GM12878 (cell line): ENCODE measurements at regions not wholly inside any gene's neighbourhood (a gene's known extent, or its start where the extent isn't known, plus 50 kb on each side); places are given as distances from the start of the nearest gene placed in this dataset.

ENCODE experiments used
- ATAC-seq: fragments of 200-7000 bp; cut with Tn5 transposase; 3 replicates; pipeline ENCODE4 v1.9.1; 2020; ENCODE audit warnings: mild to moderate bottlenecking, moderate library complexity
- BruUV-seq: library from RNA; stranded (reverse); fragments of 400-500 nt; replicated peaks from 2 replicates; lab custom pipeline; 2021; lab: Mats Ljungman, UMichigan
- CTCF ChIA-PET: fragments of 300-600 bp; sonication (Branson Sonifier 250); formaldehyde crosslinking; extraction: SDS; loops from one replicate; lab custom pipeline; 2021; ENCODE audit warnings: inconsistent platforms; lab: Yijun Ruan, JAX
- POLR2A ChIA-PET: fragments of 350-600 bp; formaldehyde crosslinking; extraction: SDS; loops from one replicate; lab custom pipeline; 2021; ENCODE audit warnings: inconsistent platforms; lab: Charles Lee
- RAD21 ChIA-PET: fragments of 300-600 bp; sonication (Branson Sonifier 250); formaldehyde crosslinking; loops from one replicate; lab custom pipeline; 2023; ENCODE audit warnings: antibody characterized with exemption; ENCODE audit not compliant: unreplicated experiment; lab: Charles Lee
- SMC1A ChIA-PET: fragments of 300-600 bp; sonication (Branson Sonifier 250); formaldehyde crosslinking; loops from one replicate; lab custom pipeline; 2023; ENCODE audit not compliant: unreplicated experiment, uncharacterized antibody; lab: Charles Lee
- DNase-seq: peaks from one replicate; pipeline ENCODE4 v3.0.0-alpha.2; 2011; ENCODE audit warnings: low read depth, low spot score
- FAIRE-seq: peaks from 3 replicates; lab custom pipeline; 2011; peaks lifted over from hg19 to GRCh38; lab: Jason Lieb, UNC
- H2AFZ ChIP-seq: 2 replicates; pipeline ENCODE4 v1.6.0; 2011; ENCODE audit warnings: low read depth, low read length, control low read depth; ENCODE audit not compliant: control insufficient read depth
- H3K27ac ChIP-seq: 2 replicates; pipeline ENCODE4 v1.5.1; 2011; ENCODE audit warnings: control low read depth; ENCODE audit not compliant: control insufficient read depth, insufficient read depth
- H3K27me3 ChIP-seq, 2 experiments: replicated peaks in 1 of 2; 2 replicates each; pipeline versions ENCODE4 v1.6.0 to v1.6.1; 2011; ENCODE audit warnings: low read length in 1 of 2; ENCODE audit not compliant: control insufficient read depth in 2 of 2, insufficient read depth in 2 of 2
- H3K36me3 ChIP-seq, 2 experiments: 2 replicates each; pipeline ENCODE4 v1.5.1; 2011; ENCODE audit warnings: low read length in 1 of 2; ENCODE audit not compliant: control insufficient read depth in 2 of 2, insufficient read depth in 2 of 2
- H3K4me1 ChIP-seq: 2 replicates; pipeline ENCODE4 v1.6.1; 2011; ENCODE audit warnings: mild to moderate bottlenecking, low read length, moderate library complexity, mixed read lengths; ENCODE audit not compliant: control insufficient read depth, insufficient read depth
- H3K4me2 ChIP-seq: 2 replicates; pipeline ENCODE4 v1.6.0; 2011; ENCODE audit warnings: control low read depth; ENCODE audit not compliant: control insufficient read depth, insufficient read depth
- H3K4me3 ChIP-seq: fragments of 200-600 bp; sonication (generic); 2 replicates; pipeline ENCODE4 v1.5.1; 2016
- H3K79me2 ChIP-seq: 2 replicates; pipeline ENCODE4 v1.6.0; 2011; ENCODE audit warnings: low read length; ENCODE audit not compliant: control insufficient read depth, insufficient read depth
- H3K9ac ChIP-seq: 2 replicates; pipeline ENCODE4 v1.8.0; 2011; ENCODE audit warnings: low read length, control low read depth, mixed read lengths; ENCODE audit not compliant: control insufficient read depth, insufficient read depth
- H3K9me3 ChIP-seq: replicated peaks from 3 replicates; pipeline ENCODE4 v1.5.1; 2011; ENCODE audit warnings: mild to moderate bottlenecking, low read length; ENCODE audit not compliant: control insufficient read depth, insufficient read depth
- H4K20me1 ChIP-seq: 2 replicates; pipeline ENCODE4 v1.6.0; 2011; ENCODE audit not compliant: control insufficient read depth, insufficient read depth
- CHD4 ChIP-seq: fragments of 200-600 bp; sonication (generic); IDR thresholded peaks from 2 replicates; pipeline ENCODE4 v1.6.1; 2016; ENCODE audit warnings: mild to moderate bottlenecking
- EGR1 ChIP-seq, 2 experiments: IDR thresholded peaks; 1 replicate in 1 of 2; 2 replicates in 1 of 2; pipeline ENCODE4 v1.6.1; 2011 to 2012; ENCODE audit warnings: low read depth in 2 of 2, low read length in 2 of 2, borderline replicate concordance in 1 of 2, mild to moderate bottlenecking in 1 of 2, moderate library complexity in 1 of 2
- EZH2 ChIP-seq: IDR thresholded peaks from 2 replicates; pipeline ENCODE4 v1.6.1; 2012; ENCODE audit warnings: low read depth, mild to moderate bottlenecking, control low read depth, inconsistent platforms, low read length, borderline replicate concordance; ENCODE audit not compliant: control insufficient read depth
- MEF2B ChIP-seq: fragments of 450-650 bp; IDR thresholded peaks from 2 replicates; pipeline ENCODE4 v1.6.1; 2018; ENCODE audit warnings: mild to moderate bottlenecking, moderate library complexity; ENCODE audit not compliant: partially characterized antibody, poor library complexity, severe bottlenecking
- MYB ChIP-seq: fragments of 150-350 bp; IDR thresholded peaks from 2 replicates; pipeline ENCODE4 v1.6.1; 2014; ENCODE audit warnings: mild to moderate bottlenecking, low read depth, low read length, borderline replicate concordance
- NR2F1 ChIP-seq: fragments of 450-650 bp; conservative IDR thresholded peaks from 2 replicates; pipeline ENCODE4 v1.6.1; 2017; ENCODE audit warnings: mild to moderate bottlenecking
- PAX8 ChIP-seq: fragments of 450-650 bp; IDR thresholded peaks from 2 replicates; pipeline ENCODE4 v1.6.1; 2017; ENCODE audit warnings: mild to moderate bottlenecking, moderate library complexity
- POU2F2 ChIP-seq: IDR thresholded peaks from 3 replicates; pipeline ENCODE4 v1.6.1; 2011; ENCODE audit warnings: low read depth, mild to moderate bottlenecking, low read length, borderline replicate concordance
- SIX5 ChIP-seq: IDR thresholded peaks from 2 replicates; pipeline ENCODE4 v1.6.1; 2011; ENCODE audit warnings: mild to moderate bottlenecking, low read depth, low read length, moderate library complexity; ENCODE audit not compliant: severe bottlenecking
- SMARCA5 ChIP-seq: fragments of 450-650 bp; IDR thresholded peaks from 2 replicates; pipeline ENCODE4 v1.6.1; 2017; ENCODE audit warnings: mild to moderate bottlenecking
- SREBF1 ChIP-seq: IDR thresholded peaks from 2 replicates; pipeline ENCODE4 v1.6.1; 2012; ENCODE audit warnings: mild to moderate bottlenecking, low read length
- STAT1 ChIP-seq: fragments of 450-650 bp; conservative IDR thresholded peaks from 2 replicates; pipeline ENCODE4 v1.6.1; 2014; ENCODE audit warnings: antibody characterized with exemption, mild to moderate bottlenecking
- SUPT20H ChIP-seq: IDR thresholded peaks from 2 replicates; pipeline ENCODE4 v1.6.1; 2011; ENCODE audit warnings: low read depth, mild to moderate bottlenecking, low read length, moderate library complexity, borderline replicate concordance; ENCODE audit not compliant: control insufficient read depth
- TCF12 ChIP-seq: IDR thresholded peaks from 2 replicates; pipeline ENCODE4 v1.6.1; 2011; ENCODE audit warnings: low read depth, mild to moderate bottlenecking, low read length
- ZBED1 ChIP-seq: IDR thresholded peaks from 2 replicates; pipeline ENCODE4 v1.6.1; 2016; ENCODE audit warnings: borderline replicate concordance
- ZNF384 ChIP-seq: IDR thresholded peaks from 2 replicates; pipeline ENCODE4 v1.6.1; 2012; ENCODE audit warnings: low read depth, mild to moderate bottlenecking, low read length, improper control_type of control experiment, borderline replicate concordance
- WGBS: methylation state at CpG from one replicate; pipeline ENCODE4 v1.1.6; 2016; ENCODE audit warnings: low lambda C conversion rate; ENCODE audit not compliant: insufficient replicate concordance, insufficient coverage; ENCODE audit errors: missing lambda C conversion rate; 5-methylcytosine and 5-hydroxymethylcytosine counted together
- in situ Hi-C: fragments of 300-500 bp; cut with MboI; formaldehyde crosslinking; loops from 9 replicates; pipeline ENCODE4 v1.14.3; 2018; ENCODE audit warnings: mixed read lengths
- intact Hi-C: fragments of 100-400 bp; cut with micrococcal nuclease; formaldehyde crosslinking; loops from one replicate; pipeline ENCODE4 v1.14.2; 2022; ENCODE audit not compliant: unreplicated experiment
- TF ChIP-seq, protein P1 (sequence below): IDR thresholded peaks from 2 replicates; pipeline ENCODE4 v1.6.1; 2011; ENCODE audit warnings: borderline replicate concordance, low read depth, mild to moderate bottlenecking, moderate library complexity, low read length; ENCODE audit not compliant: insufficient read depth, poor library complexity, severe bottlenecking
- TF ChIP-seq, protein P2 (sequence below), 3 experiments: IDR thresholded peaks in 2 of 3; conservative IDR thresholded peaks in 1 of 3; 2 replicates each; pipeline ENCODE4 v1.5.1; 2011; ENCODE audit warnings: low read depth in 3 of 3, low read length in 3 of 3, mild to moderate bottlenecking in 3 of 3, control low read depth in 2 of 3, moderate library complexity in 2 of 3, inconsistent platforms in 1 of 3, mixed read lengths in 1 of 3; ENCODE audit not compliant: control insufficient read depth in 2 of 3, insufficient read depth in 1 of 3; ENCODE audit errors: extremely low read depth in 1 of 3
- TF ChIP-seq, protein P3 (sequence below): IDR thresholded peaks from 2 replicates; pipeline ENCODE4 v1.6.1; 2012; ENCODE audit warnings: low read depth, low read length, improper control_type of control experiment
- TF ChIP-seq, protein P4 (sequence below): IDR thresholded peaks from 2 replicates; pipeline ENCODE4 v1.6.1; 2012; ENCODE audit warnings: low read depth, low read length, improper control_type of control experiment

DNA sequence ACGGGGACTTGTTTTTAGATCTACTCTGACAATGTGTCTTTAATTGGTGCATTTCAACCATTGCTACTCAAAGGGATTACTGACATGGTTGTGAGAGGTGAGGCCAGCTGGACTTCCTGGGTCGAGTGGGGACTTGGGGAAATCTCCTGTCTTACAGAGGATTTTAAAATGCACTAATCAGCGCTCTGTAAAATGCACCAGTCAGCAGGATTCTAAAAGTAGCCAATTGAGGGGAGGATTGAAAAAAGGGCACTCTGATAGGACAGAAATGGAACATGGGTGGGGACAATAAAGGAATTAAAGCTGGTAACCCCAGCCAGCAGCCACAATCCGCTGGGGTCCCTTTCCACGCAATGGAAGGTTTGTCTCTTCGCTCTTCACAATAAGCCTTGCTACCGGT is 122.5 kb upstream of the SNRPN start:
- H3K4me2 ChIP-seq = no peak overlapping the region
- H3K4me1 ChIP-seq = no peaks in the 10 kb centered on the region
- H4K20me1 ChIP-seq = no peaks in the 10 kb centered on the region
- BruUV-seq = no TSS peak
- no peak for ATAC-seq
- no peaks in the 10 kb centered on the region for H3K27me3 ChIP-seq
- TF ChIP-seq SIX5 (no peak), SUPT20H (no peak), TCF12 (no peak), STAT1 (no peak), CHD4 (no peak), SREBF1 (no peak), NR2F1 (no peak), PAX8 (no peak), EGR1 (IDR thresholded peaks at IDR 0.05; ENCODE audit: borderline replicate concordance in 1 of 2, low read depth in 2 of 2, low read length in 2 of 2) (no peak), EZH2 (no peak), MEF2B (no peak), POU2F2 (no peak), MYB (no peak), SMARCA5 (no peak), ZNF384 (no peak), ZBED1 (no peak)
- TF ChIP-seq, protein P1, sequence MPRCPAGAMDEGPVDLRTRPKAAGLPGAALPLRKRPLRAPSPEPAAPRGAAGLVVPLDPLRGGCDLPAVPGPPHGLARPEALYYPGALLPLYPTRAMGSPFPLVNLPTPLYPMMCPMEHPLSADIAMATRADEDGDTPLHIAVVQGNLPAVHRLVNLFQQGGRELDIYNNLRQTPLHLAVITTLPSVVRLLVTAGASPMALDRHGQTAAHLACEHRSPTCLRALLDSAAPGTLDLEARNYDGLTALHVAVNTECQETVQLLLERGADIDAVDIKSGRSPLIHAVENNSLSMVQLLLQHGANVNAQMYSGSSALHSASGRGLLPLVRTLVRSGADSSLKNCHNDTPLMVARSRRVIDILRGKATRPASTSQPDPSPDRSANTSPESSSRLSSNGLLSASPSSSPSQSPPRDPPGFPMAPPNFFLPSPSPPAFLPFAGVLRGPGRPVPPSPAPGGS = no peak
- TF ChIP-seq, protein P2, sequence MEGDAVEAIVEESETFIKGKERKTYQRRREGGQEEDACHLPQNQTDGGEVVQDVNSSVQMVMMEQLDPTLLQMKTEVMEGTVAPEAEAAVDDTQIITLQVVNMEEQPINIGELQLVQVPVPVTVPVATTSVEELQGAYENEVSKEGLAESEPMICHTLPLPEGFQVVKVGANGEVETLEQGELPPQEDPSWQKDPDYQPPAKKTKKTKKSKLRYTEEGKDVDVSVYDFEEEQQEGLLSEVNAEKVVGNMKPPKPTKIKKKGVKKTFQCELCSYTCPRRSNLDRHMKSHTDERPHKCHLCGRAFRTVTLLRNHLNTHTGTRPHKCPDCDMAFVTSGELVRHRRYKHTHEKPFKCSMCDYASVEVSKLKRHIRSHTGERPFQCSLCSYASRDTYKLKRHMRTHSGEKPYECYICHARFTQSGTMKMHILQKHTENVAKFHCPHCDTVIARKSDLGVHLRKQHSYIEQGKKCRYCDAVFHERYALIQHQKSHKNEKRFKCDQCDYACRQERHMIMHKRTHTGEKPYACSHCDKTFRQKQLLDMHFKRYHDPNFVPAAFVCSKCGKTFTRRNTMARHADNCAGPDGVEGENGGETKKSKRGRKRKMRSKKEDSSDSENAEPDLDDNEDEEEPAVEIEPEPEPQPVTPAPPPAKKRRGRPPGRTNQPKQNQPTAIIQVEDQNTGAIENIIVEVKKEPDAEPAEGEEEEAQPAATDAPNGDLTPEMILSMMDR (IDR thresholded peaks at IDR 0.05 in 2 of 3, conservative IDR thresholded peaks at IDR 0.05 in 1 of 3; ENCODE audit: control insufficient read depth in 2 of 3, extremely low read depth in 1 of 3, insufficient read depth in 1 of 3, low read depth in 3 of 3, low read length in 3 of 3) = no peak
- TF ChIP-seq, protein P3, sequence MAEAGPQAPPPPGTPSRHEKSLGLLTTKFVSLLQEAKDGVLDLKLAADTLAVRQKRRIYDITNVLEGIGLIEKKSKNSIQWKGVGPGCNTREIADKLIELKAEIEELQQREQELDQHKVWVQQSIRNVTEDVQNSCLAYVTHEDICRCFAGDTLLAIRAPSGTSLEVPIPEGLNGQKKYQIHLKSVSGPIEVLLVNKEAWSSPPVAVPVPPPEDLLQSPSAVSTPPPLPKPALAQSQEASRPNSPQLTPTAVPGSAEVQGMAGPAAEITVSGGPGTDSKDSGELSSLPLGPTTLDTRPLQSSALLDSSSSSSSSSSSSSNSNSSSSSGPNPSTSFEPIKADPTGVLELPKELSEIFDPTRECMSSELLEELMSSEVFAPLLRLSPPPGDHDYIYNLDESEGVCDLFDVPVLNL = no peak
- TF ChIP-seq, protein P4, sequence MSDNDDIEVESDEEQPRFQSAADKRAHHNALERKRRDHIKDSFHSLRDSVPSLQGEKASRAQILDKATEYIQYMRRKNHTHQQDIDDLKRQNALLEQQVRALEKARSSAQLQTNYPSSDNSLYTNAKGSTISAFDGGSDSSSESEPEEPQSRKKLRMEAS = no peak
- SMC1A ChIA-PET = interaction anchor here (0.7 kb wide), 1 partner anchor 387 kb away, joined by 3 read pairs; no protein-coding TSS in a partner anchor
- no peak overlapping the region for H2AFZ ChIP-seq
- in situ Hi-C loops = no loop called here
- no peaks in the 10 kb centered on the region for H3K79me2 ChIP-seq
- H3K4me3 ChIP-seq = no peak overlapping the region
- no peak for FAIRE-seq
- no peaks in the 10 kb centered on the region for H3K9me3 ChIP-seq
- no peak overlapping the region for H3K9ac ChIP-seq
- RAD21 ChIA-PET = no interaction called here
- intact Hi-C loops = no loop called here
- POLR2A ChIA-PET = no interaction called here
- no peak overlapping the region for H3K27ac ChIP-seq
- WGBS = 31% methylated on average over 7 of the region's 7 CpGs
- CTCF ChIA-PET = no interaction called here
- no peaks in the 10 kb centered on the region for H3K36me3 ChIP-seq
- DNase-seq = no peak
